GM21447 (cell line): ENCODE measurements at regions not wholly inside any gene's neighbourhood (a gene's known extent, or its start where the extent isn't known, plus 50 kb on each side); places are given as distances from the start of the nearest gene placed in this dataset.
"Not testable (repeated sequence)": the region's sequence is repeated elsewhere in the genome, so short reads cannot be mapped to it uniquely, and the experiment has no call there.

Source experiments
- ATAC-seq: cut with Tn5 transposase; IDR thresholded peaks from one replicate; pipeline ENCODE4 v1.9.1; 2021; ENCODE audit not compliant: unreplicated experiment

- ATAC-seq, result no peak
Measured at GRCh38 chr1:194062526-194062925, 876.1 kb upstream of the B3GALT2 start.

GRCh38 chr1:194060481-194060880 is 874.1 kb upstream of the B3GALT2 start:
- no peak for ATAC-seq

DNA sequence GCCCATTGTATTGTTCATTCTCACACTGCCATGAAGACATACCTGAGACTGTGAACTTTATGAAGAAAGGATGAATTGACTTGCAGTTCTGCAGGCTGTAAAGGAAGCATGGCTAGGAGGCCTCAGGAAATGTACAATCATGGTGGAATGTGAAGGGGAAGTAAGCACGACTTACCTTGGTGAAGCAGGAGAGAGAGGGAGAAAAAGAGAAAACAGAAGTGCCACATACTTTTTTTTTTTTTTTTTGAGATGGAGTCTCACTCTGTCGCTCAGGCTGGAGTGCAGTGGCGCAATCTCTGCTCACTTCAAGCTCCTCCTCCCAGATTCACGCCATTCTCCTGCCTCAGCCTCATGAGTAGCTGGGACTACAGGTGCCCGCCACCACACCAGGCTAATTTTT is 871.9 kb upstream of the B3GALT2 start:
- ATAC-seq, result not testable (repeated sequence)

DNA sequence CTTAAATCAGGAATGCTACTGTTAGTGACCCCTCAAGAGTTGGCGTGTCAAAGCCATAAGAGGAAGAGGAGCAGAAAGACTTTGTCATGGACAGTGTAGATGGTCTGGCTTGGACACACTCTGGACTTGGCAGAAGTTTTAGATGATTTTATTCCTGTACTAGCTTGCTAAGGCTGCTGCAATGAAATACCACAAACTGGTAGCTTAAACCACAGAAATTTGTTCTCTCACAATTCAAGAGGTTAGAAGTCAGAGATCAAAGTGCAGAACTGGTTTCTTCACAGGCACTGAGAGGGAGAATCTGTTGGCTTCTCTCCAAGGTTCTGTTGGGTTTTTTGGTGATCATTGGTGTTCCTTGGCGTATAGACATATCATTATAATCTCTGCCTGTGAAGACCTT is 869.8 kb upstream of the B3GALT2 start:
- ATAC-seq, result no peak

- ATAC-seq, result no peak
Measured at GRCh38 chr1:194055536-194055935, 869.1 kb upstream of the B3GALT2 start.

- peak; percentile 77 for ATAC-seq
Measured at GRCh38 chr1:194052514-194053338, 866.3 kb upstream of the B3GALT2 start.

DNA sequence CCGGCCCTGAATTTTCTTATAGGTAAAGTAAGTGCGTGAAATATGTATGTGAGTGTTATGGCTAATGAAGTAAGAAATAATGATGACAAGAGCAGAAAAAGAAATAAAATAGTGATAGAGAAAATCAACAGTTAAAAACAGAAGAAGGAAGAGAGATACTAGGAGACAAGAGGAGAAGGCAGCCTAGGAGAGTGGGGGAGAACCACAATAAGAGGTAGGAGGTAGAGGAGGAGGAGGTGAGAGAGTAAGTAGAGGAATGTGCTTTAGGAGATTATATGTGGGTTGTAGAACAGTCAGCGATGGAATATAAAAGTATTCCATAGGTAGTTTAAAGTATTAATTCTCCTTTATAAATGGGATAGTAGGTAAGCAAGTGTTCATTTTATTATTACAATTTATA is 861.5 kb upstream of the B3GALT2 start:
- no peak for ATAC-seq

- no peak for ATAC-seq
Measured at GRCh38 chr1:194047206-194047605, 860.8 kb upstream of the B3GALT2 start.

DNA sequence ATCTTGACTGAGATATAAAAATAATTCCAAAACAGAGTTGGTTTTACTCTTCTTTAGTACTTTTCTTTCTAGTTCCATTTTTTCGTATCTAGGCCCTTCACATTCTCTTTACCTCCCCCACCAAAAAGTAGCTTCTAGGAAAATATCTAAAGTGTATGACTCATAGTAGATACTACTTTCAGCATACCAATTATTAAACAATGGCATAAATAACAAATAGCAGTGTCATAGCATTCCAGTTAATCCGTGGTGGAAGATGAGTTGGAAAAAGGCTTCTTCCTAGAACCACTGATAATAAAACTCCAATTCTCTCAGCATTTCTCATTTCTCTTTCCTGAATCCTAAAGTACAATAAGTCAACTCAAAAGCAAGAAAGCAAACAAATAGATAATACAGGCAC is 859.0 kb upstream of the B3GALT2 start:
- ATAC-seq, result no peak

DNA sequence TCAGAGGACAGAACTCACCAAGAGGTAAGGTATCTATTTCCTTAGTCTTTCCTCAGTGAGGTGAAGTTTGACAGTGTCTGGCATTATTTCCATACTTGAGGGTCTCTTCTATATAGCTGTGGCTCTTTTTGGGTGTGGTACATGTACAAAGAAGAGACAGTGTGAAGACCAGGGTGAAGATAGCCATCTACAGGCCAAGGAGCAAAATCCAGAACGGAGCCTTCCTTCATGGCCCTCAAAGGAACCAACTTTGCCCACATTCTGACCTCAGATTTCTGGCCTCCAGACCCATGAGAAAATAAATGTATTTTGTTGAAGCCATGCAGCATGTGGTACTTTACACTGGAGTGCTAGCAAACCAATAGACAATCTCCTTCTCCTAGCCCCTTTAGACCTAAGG is 858.5 kb upstream of the B3GALT2 start:
- no peak for ATAC-seq

- ATAC-seq, result no peak
Measured at GRCh38 chr1:194043984-194044755, 857.8 kb upstream of the B3GALT2 start.

DNA sequence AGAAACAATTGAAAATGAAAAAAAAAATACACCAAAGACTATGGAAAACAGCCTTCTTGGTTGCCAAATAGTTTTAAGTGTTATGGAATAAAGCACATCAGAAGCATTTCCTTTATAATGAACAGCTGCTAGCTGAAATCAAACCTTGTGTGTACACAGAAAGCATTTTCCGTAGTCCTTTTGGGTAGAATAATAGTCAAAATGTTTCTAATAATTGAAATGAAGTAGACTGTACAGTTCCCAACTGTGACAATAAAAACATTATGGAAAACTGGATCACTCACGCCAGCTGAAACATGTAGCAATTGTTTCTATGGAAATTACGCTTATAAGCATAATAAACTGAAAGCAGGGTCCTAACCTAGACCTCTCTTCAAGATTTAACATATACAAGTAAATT is 856.3 kb upstream of the B3GALT2 start:
- no peak for ATAC-seq

GRCh38 chr1:194040496-194040895 is 854.1 kb upstream of the B3GALT2 start:
- no peak for ATAC-seq

- no peak for ATAC-seq
Measured at GRCh38 chr1:194039578-194039977, 853.2 kb upstream of the B3GALT2 start.

- no peak for ATAC-seq
Measured at GRCh38 chr1:194033646-194034045, 847.2 kb upstream of the B3GALT2 start.

GRCh38 chr1:194028002-194028401 is 841.6 kb upstream of the B3GALT2 start:
- ATAC-seq, result no peak

DNA sequence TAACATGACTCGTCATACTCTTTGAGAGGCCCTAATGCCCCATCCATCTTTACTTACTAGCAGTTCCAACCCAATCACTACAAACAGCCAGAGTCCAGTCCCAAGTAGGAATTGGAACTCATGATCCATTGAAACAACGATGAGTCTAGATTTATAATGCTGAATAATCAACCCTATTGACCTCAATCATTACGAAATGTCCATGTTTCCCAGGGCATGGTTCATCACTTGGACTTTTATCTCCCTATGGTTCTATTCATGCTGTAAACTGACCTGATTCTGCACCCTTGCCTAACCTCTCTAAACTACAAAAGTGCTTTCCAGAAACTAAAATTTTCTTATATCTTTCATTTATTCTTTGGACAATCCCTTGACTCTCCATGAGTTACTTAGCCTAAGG is 840.0 kb upstream of the B3GALT2 start:
- ATAC-seq, result no peak

- no peak for ATAC-seq
Measured at GRCh38 chr1:194024659-194025058, 838.2 kb upstream of the B3GALT2 start.

GRCh38 chr1:194014014-194014413 is 827.6 kb upstream of the B3GALT2 start:
- no peak for ATAC-seq

DNA sequence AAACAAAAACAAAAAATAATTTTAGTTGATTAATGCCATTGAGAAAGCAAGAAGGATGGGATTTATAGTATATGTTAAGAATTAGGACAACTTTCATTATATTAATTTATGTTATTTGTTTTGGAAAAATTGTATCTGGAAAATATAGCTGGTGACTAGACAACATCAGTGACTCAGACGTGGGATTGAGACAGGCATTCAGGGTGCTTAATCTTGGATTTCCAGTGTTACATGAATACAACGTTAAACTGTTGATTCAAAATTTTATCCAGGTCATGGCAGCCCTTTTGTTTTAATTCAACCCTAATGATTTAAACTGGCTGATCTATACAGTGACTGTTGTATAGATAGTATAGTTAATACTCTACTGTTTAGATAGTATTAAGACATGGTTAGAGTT is 827.1 kb upstream of the B3GALT2 start:
- ATAC-seq, result no peak

GRCh38 chr1:194004146-194004545 is 817.7 kb upstream of the B3GALT2 start:
- ATAC-seq, result no peak

DNA sequence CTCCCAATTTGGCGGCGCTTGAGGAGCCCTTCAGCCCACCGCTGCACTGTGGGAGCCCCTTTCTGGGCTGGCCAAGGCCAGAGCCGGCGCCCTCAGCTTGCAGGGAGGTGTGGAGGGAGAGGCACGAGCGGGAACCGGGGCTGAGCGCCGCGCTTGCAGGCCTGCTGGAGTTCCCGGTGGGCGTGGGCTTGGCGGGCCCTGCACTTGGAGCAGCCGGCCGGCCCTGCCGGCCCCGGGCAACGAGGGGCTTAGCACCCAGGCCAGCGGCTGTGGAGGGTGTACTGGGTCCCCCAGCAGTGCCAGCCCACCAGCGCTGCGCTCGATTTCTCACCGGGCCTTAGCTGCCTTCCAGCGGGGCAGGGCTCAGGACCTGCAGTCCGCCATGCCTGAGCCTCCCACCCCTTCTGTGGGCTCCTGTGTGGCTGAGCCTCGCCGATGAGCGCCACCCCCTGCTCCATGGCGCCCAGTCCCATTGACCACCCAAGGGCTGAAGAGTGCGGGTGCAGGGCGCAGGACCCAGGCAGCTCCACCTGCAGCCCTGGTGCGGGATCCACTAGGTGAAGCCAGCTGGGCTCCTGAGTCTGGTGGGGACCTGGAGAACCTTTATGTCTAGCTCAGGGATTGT is 815.4 kb upstream of the B3GALT2 start:
- not testable (repeated sequence) for ATAC-seq
